Stimulated activated CD8-positive, alpha-beta memory T cell treated with anti-CD3 and anti-CD28 coated beads, Interleukin-4, amount 100 ng/mL, for 4 hours (primary cell): ENCODE measurements at regions not wholly inside any gene's neighbourhood (a gene's known extent, or its start where the extent isn't known, plus 50 kb on each side); places are given as distances from the start of the nearest gene placed in this dataset.
"Not testable (repeated sequence)": the region's sequence is repeated elsewhere in the genome, so short reads cannot be mapped to it uniquely, and the experiment has no call there.

ENCODE experiments used
- DNase-seq, 2 donors: peaks; one replicate each; pipeline ENCODE4 v3.0.0-alpha.2; 2020; ENCODE audit warnings: low read depth in 2 of 2, low spot score in 1 of 2

- DNase-seq: no peak
These were observed 112.8 kb downstream of the DLEU7 start for GRCh38 chr13:50730496-50731351.

- no peak for DNase-seq
These were observed 112.1 kb downstream of the DLEU7 start for GRCh38 chr13:50731400-50731799.

- DNase-seq: no peak
These were observed 110.8 kb downstream of the DLEU7 start for GRCh38 chr13:50732712-50733111.

- DNase-seq: no peak
These were observed 110.1 kb downstream of the DLEU7 start for GRCh38 chr13:50733392-50733791.

- DNase-seq: no peak
These were observed 108.4 kb downstream of the DLEU7 start for GRCh38 chr13:50735071-50735470.

GRCh38 chr13:50740052-50740741 is 103.3 kb downstream of the DLEU7 start:
- DNase-seq: no peak

- DNase-seq: no peak
These were observed 101.1 kb downstream of the DLEU7 start for GRCh38 chr13:50742353-50742752.

GRCh38 chr13:50742968-50743367 is 100.5 kb downstream of the DLEU7 start:
- DNase-seq: no peak

- no peak for DNase-seq
These were observed 99.3 kb downstream of the DLEU7 start for GRCh38 chr13:50744116-50744660.

GRCh38 chr13:50745542-50746115 is 97.9 kb downstream of the DLEU7 start:
- no peak for DNase-seq

GRCh38 chr13:50747737-50748350 is 95.6 kb downstream of the DLEU7 start:
- DNase-seq: no peak

- DNase-seq: not testable (repeated sequence)
These were observed 90.3 kb downstream of the DLEU7 start for GRCh38 chr13:50753221-50753620.

GRCh38 chr13:50755862-50756685 is 87.4 kb downstream of the DLEU7 start:
- DNase-seq: not testable (repeated sequence)

GRCh38 chr13:50757008-50757407 is 86.5 kb downstream of the DLEU7 start:
- no peak for DNase-seq

- DNase-seq: no peak
These were observed 84.7 kb downstream of the DLEU7 start for GRCh38 chr13:50758796-50759195.

GRCh38 chr13:50760751-50761150 is 82.7 kb downstream of the DLEU7 start:
- DNase-seq: no peak

GRCh38 chr13:50761406-50761805 is 82.1 kb downstream of the DLEU7 start:
- DNase-seq: no peak

- no peak for DNase-seq
These were observed 80.4 kb downstream of the DLEU7 start for GRCh38 chr13:50762969-50763567.

GRCh38 chr13:50766013-50766412 is 77.5 kb downstream of the DLEU7 start:
- no peak for DNase-seq

- no peak for DNase-seq
These were observed 76.8 kb downstream of the DLEU7 start for GRCh38 chr13:50766695-50767094.
